Esophagus squamous epithelium (tissue), 5 donors: ENCODE measurements at regions not wholly inside any gene's neighbourhood (a gene's known extent, or its start where the extent isn't known, plus 50 kb on each side); places are given as distances from the start of the nearest gene placed in this dataset.

Experiments
- DNase-seq: peaks from one replicate; lab custom pipeline; 2025; lab: John Stamatoyannopoulos, UW
- H3K27ac ChIP-seq, 4 donors: fragments of 200-600 bp; sonication (generic); one replicate each; pipeline ENCODE4 v1.5.1; 2016 to 2019; ENCODE audit warnings: mild to moderate bottlenecking in 1 of 4
- H3K27me3 ChIP-seq, 4 donors: fragments of 200-600 bp; sonication (generic); 1 replicate in 3 of 4; 2 replicates in 1 of 4; pipeline versions ENCODE4 v1.5.1 to v1.6.0; 2017 to 2021; ENCODE audit warnings: antibody characterized with exemption in 1 of 4
- H3K36me3 ChIP-seq, 3 donors: fragments of 200-600 bp; sonication (generic); one replicate each; pipeline ENCODE4 v1.5.1; 2016 to 2019
- H3K4me1 ChIP-seq, 3 donors: fragments of 200-600 bp; sonication (generic); one replicate each; pipeline ENCODE4 v1.5.1; 2017 to 2019
- H3K4me3 ChIP-seq, 4 donors: fragments of 200-600 bp; sonication (generic); 1 replicate in 3 of 4; 2 replicates in 1 of 4; pipeline ENCODE4 v1.5.1; 2016 to 2019; ENCODE audit warnings: mild to moderate bottlenecking in 2 of 4, moderate library complexity in 1 of 4
- H3K9me3 ChIP-seq, 3 donors: fragments of 200-600 bp; sonication (generic); one replicate each; pipeline ENCODE4 v1.5.1; 2016 to 2019
- POLR2A ChIP-seq, 4 donors: fragments of 450-650 bp; IDR thresholded peaks; one replicate each; pipeline ENCODE4 v1.6.1; 2017; ENCODE audit warnings: antibody characterized with exemption in 4 of 4, mild to moderate bottlenecking in 4 of 4, moderate library complexity in 3 of 4
- WGBS, 2 donors: methylation state at CpG; one replicate each; pipeline ENCODE4 v1.1.5; 2018; 5-methylcytosine and 5-hydroxymethylcytosine counted together
- intact Hi-C: fragments of 100-400 bp; cut with DNase I; formaldehyde crosslinking; loops from one replicate; pipeline ENCODE4 v1.15.0; 2022
- TF ChIP-seq, protein P1 (sequence below), 6 experiments: fragments of 450-650 bp in 4 of 6; fragments of 200-600 bp in 2 of 6; sonication (generic) in 2 of 6; IDR thresholded peaks; one replicate each; pipeline ENCODE4 v1.5.1; 2016 to 2019; ENCODE audit warnings: antibody characterized with exemption in 6 of 6, mild to moderate bottlenecking in 4 of 6, moderate library complexity in 4 of 6
- donor health status: DM: yes; HTN: yes; CAD: no.

DNA sequence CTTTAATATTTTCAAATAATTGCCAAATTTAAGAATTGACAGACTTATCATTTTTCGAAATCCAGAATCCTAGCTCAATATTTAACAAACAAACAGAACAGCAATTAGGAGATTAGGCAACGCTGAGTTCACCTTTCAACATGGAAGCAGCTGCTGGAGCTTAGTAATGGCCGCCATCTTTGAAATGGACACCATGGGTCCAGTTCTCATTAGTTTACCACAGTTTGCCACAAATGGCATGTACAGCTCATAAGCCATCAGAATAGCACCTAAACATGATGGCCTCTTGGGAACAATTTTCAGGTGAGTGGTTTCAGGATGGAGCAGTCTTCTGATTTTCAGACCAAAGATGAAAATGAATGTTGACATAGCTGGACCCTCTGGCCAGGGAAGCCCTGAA is 313.6 kb upstream of the OBI1 start:
- Histone ChIP-seq H3K36me3 (no peaks in the 10 kb centered on the region), H3K4me3 (no peak overlapping the region), H3K4me1 (no peaks in the 10 kb centered on the region), H3K27me3 (no peaks in the 10 kb centered on the region), H3K9me3 (no peaks in the 10 kb centered on the region), H3K27ac (no peak overlapping the region)
- intact Hi-C loops = no loop called here
- 68 to 70% methylated on average over 3 of the region's 3 CpGs for WGBS, 2 donors
- TF ChIP-seq POLR2A (IDR thresholded peaks at IDR 0.05) = no peak
- TF ChIP-seq, protein P1, sequence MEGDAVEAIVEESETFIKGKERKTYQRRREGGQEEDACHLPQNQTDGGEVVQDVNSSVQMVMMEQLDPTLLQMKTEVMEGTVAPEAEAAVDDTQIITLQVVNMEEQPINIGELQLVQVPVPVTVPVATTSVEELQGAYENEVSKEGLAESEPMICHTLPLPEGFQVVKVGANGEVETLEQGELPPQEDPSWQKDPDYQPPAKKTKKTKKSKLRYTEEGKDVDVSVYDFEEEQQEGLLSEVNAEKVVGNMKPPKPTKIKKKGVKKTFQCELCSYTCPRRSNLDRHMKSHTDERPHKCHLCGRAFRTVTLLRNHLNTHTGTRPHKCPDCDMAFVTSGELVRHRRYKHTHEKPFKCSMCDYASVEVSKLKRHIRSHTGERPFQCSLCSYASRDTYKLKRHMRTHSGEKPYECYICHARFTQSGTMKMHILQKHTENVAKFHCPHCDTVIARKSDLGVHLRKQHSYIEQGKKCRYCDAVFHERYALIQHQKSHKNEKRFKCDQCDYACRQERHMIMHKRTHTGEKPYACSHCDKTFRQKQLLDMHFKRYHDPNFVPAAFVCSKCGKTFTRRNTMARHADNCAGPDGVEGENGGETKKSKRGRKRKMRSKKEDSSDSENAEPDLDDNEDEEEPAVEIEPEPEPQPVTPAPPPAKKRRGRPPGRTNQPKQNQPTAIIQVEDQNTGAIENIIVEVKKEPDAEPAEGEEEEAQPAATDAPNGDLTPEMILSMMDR (IDR thresholded peaks at IDR 0.05) = no peak
- no peak for DNase-seq

DNA sequence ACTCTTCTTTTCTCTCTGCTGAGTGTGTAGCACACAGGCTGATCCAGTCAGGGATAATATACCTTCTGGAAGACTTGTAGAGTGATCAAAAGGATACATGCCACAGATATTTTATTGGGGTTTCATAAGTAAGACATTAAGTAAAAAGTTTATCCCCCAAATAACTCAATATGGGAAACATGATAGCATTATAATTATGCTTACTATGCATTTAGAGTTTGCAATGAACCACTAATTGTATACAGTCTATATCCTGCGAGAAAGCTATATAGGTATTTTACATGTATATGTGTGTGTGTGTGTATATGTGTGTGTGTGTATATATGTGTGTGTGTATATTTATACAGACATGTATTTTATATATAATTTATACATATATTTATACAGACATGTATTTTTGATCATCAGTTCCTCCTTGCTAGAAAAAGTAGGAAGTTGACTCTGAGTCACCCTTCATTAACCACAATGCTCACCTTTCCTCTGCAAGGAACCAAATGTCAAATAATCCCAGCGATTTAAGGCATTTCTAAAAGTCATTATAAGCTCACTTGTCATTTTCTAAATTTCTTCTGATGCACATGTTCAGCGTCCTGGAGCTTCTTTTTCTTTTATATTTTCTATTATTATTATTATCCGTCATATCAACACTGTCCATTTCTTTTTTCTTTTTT is 312.5 kb upstream of the OBI1 start:
- no peak for TF ChIP-seq POLR2A (IDR thresholded peaks at IDR 0.05)
- TF ChIP-seq, protein P1 (IDR thresholded peaks at IDR 0.05) = no peak
- intact Hi-C loops = no loop called here
- no peaks in the 10 kb centered on the region for H3K27me3 ChIP-seq
- no peak for DNase-seq
- no peaks in the 10 kb centered on the region for H3K9me3 ChIP-seq
- no peak overlapping the region for H3K4me3 ChIP-seq
- WGBS, 2 donors = 48 to 70% methylated on average over 4 of the region's 4 CpGs
- H3K27ac ChIP-seq = no peak overlapping the region
- H3K36me3 ChIP-seq = no peaks in the 10 kb centered on the region
- no peaks in the 10 kb centered on the region for H3K4me1 ChIP-seq

DNA sequence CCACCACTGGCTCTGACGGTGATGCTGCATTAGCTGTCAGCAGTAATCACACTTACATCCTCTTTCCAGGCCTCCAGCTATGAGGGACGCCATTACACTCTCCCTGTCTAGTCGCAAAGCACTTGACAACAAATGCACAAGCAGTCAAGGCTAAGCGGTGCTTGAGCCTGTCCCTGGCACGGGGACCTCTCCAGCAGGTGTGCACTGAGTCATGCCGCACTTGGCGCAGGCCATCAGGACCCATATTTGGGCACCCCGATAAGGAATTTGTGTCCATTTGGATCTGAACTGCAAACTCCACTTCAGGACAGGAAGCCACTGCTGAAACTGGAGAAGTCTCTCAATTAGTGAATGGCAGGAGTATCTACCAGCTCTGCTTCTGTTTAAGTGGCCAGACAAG is 301.9 kb upstream of the OBI1 start:
- Histone ChIP-seq H3K27ac (no peak overlapping the region), H3K9me3 (no peaks in the 10 kb centered on the region), H3K4me1 (no peaks in the 10 kb centered on the region), H3K27me3 (no peaks in the 10 kb centered on the region), H3K4me3 (no peak overlapping the region), H3K36me3 (no peaks in the 10 kb centered on the region)
- 78 to 88% methylated on average over 4 to 8 of the region's 8 CpGs for WGBS, 2 donors
- intact Hi-C loops = no loop called here
- no peak for DNase-seq
- TF ChIP-seq POLR2A (IDR thresholded peaks at IDR 0.05) = no peak
- TF ChIP-seq, protein P1 (IDR thresholded peaks at IDR 0.05) = no peak

DNA sequence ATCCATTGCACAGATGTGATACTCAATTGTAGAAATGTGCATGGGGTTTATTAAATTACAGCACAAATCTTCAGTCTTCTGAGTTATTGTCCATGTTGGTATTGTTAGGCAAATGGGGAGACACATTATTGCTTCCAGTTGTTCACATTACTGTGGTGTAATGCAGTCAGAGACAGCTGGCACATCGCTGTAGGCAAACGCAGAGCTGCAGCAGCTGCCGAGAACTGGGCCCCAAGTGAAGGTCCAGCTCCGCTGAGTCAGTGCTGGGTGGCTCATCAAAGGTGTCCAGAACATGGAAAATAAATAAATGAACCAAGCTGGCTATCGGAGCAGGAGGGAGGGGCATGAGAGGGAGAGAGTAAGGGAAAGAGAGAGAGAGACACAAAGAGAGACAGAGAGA is 299.1 kb upstream of the OBI1 start:
- Histone ChIP-seq H3K4me3 (no peak overlapping the region), H3K36me3 (no peaks in the 10 kb centered on the region), H3K9me3 (no peaks in the 10 kb centered on the region), H3K4me1 (no peaks in the 10 kb centered on the region), H3K27ac (no peak overlapping the region), H3K27me3 (no peaks in the 10 kb centered on the region)
- intact Hi-C loops = no loop called here
- DNase-seq = no peak
- WGBS, 2 donors = 41 to 56% methylated on average over 5 of the region's 5 CpGs
- TF ChIP-seq POLR2A (IDR thresholded peaks at IDR 0.05) = no peak
- TF ChIP-seq, protein P1 (IDR thresholded peaks at IDR 0.05) = no peak

DNA sequence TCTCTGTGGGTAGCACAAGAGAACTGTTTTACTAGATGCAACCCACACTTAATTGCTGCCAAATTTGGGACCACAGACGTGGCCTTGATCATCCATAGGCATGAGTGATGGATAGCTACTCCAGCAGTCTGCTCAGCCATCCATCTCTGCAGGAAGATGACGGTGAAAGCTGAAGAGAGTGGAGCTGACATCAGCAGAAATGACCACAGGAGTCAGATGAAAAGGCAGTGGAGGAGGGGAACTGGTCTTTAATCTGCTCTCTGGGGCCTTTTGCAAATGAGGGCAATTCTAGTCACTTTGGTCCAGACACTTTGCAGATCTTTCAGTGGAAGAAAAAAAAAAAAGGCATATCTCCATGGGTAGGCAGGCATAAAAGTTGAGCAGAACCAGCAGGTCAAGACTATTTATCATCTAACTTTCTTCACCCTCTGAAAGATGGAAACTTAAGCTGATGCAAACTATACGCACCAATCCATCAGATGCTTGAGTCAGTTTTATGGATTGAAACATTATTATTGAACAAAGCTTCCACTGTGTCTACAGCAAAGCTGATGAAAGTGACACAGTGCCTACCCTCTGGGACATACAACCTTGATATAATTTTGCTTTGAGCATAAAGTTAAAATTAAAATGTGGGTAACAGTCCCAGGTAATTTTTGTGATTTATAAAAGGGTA is 281.6 kb upstream of the OBI1 start:
- Histone ChIP-seq H3K27ac (no peak overlapping the region), H3K4me3 (no peak overlapping the region), H3K4me1 (no peaks in the 10 kb centered on the region), H3K9me3 (no peaks in the 10 kb centered on the region), H3K36me3 (no peaks in the 10 kb centered on the region), H3K27me3 (no peaks in the 10 kb centered on the region)
- intact Hi-C loops = no loop called here
- DNase-seq = no peak
- WGBS, 2 donors = 33 to 43% methylated on average over 3 of the region's 3 CpGs
- TF ChIP-seq POLR2A (IDR thresholded peaks at IDR 0.05) = no peak
- TF ChIP-seq, protein P1 (IDR thresholded peaks at IDR 0.05) = no peak
